ENCODE measurements at regions not wholly inside any gene's neighbourhood (a gene's known extent, or its start where the extent isn't known, plus 50 kb on each side); places are given as distances from the start of the nearest gene placed in this dataset.

- no peaks in the 10 kb centered on the region for H3K27me3 ChIP-seq (ENCODE audit: insufficient read depth in 3 of 3, low read length in 2 of 3)
- no peak for ATAC-seq
- H3K9me3 ChIP-seq, result no peaks in the 10 kb centered on the region
- TF ChIP-seq CTCF (IDR thresholded peaks at IDR 0.05), result no peak
- no peaks in the 10 kb centered on the region for H3K36me3 ChIP-seq (ENCODE audit: insufficient read depth in 1 of 2, low read depth in 1 of 2)
- H3K27ac ChIP-seq, result no peak overlapping the region
- no peaks in the 10 kb centered on the region for H3K4me1 ChIP-seq
- intact Hi-C loops (cut with DNase I), result no loop called here
- DNase-seq, result no peak
- H3K4me3 ChIP-seq, result no peak overlapping the region
These were observed 171.9 kb upstream of the RHOBTB1 start for GRCh38 chr10:61115897-61116296.

- intact Hi-C loops (cut with DNase I), result no loop called here
These were observed 168.8 kb upstream of the RHOBTB1 start for GRCh38 chr10:61112771-61113170.

GRCh38 chr10:61110936-61111335 is 167.0 kb upstream of the RHOBTB1 start:
- intact Hi-C loops (cut with DNase I), result no loop called here
- Histone ChIP-seq H3K4me1 (no peaks in the 10 kb centered on the region), H3K9me3 (no peaks in the 10 kb centered on the region), H3K27me3 (ENCODE audit: insufficient read depth in 3 of 3, low read length in 2 of 3) (no peaks in the 10 kb centered on the region), H3K27ac (no peak overlapping the region), H3K4me3 (no peak overlapping the region), H3K36me3 (ENCODE audit: insufficient read depth in 1 of 2, low read depth in 1 of 2) (no peaks in the 10 kb centered on the region)
- ATAC-seq (no peak), DNase-seq (no peak)
- no peak for TF ChIP-seq CTCF (IDR thresholded peaks at IDR 0.05)

More at GRCh38 chr10:61112771-61113170, 168.8 kb upstream of the RHOBTB1 start:
- Histone ChIP-seq H3K4me1 (no peaks in the 10 kb centered on the region), H3K36me3 (ENCODE audit: insufficient read depth in 1 of 2, low read depth in 1 of 2) (no peaks in the 10 kb centered on the region), H3K4me3 (no peak overlapping the region), H3K27ac (no peak overlapping the region), H3K27me3 (ENCODE audit: insufficient read depth in 3 of 3, low read length in 2 of 3) (no peaks in the 10 kb centered on the region), H3K9me3 (no peaks in the 10 kb centered on the region)
- DNase-seq (no peak), ATAC-seq (no peak)
- TF ChIP-seq CTCF (IDR thresholded peaks at IDR 0.05), result no peak

GRCh38 chr10:61110188-61110844 is 166.3 kb upstream of the RHOBTB1 start:
- no peak overlapping the region for H3K4me3 ChIP-seq
- intact Hi-C loops (cut with DNase I), result no loop called here
- H3K4me1 ChIP-seq, result no peaks in the 10 kb centered on the region
- DNase-seq (no peak), ATAC-seq (no peak)
- 80 to 90% (median 87%) methylated on average over 1 of the region's 1 CpG for WGBS, 3 donors
- no peaks in the 10 kb centered on the region for H3K9me3 ChIP-seq
- H3K36me3 ChIP-seq (ENCODE audit: insufficient read depth in 1 of 2, low read depth in 1 of 2), result no peaks in the 10 kb centered on the region
- no peaks in the 10 kb centered on the region for H3K27me3 ChIP-seq (ENCODE audit: insufficient read depth in 3 of 3, low read length in 2 of 3)
- TF ChIP-seq CTCF (IDR thresholded peaks at IDR 0.05), result no peak
- H3K27ac ChIP-seq, result no peak overlapping the region

- no peak for ATAC-seq
- H3K4me1 ChIP-seq, result no peaks in the 10 kb centered on the region
- no peaks in the 10 kb centered on the region for H3K36me3 ChIP-seq (ENCODE audit: insufficient read depth in 1 of 2, low read depth in 1 of 2)
- DNase-seq, result no peak
- TF ChIP-seq CTCF (IDR thresholded peaks at IDR 0.05), result no peak
- no peak overlapping the region for H3K4me3 ChIP-seq
- intact Hi-C loops (cut with DNase I), result no loop called here
- H3K27ac ChIP-seq, result no peak overlapping the region
- H3K27me3 ChIP-seq (ENCODE audit: insufficient read depth in 3 of 3, low read length in 2 of 3), result no peaks in the 10 kb centered on the region
- 87 to 94% (median 89%) methylated on average over 3 of the region's 3 CpGs for WGBS, 3 donors
- H3K9me3 ChIP-seq, result no peaks in the 10 kb centered on the region
These were observed 164.9 kb upstream of the RHOBTB1 start for GRCh38 chr10:61108915-61109314.
